ENCODE measurements at regions not wholly inside any gene's neighbourhood (a gene's known extent, or its start where the extent isn't known, plus 50 kb on each side); places are given as distances from the start of the nearest gene placed in this dataset.

GRCh38 chr5:40106847-40107246 lies 572.9 kb upstream of the PTGER4 start:
- H3K4me3 ChIP-seq (ENCODE audit: low read length) = no peak overlapping the region
- no peak for DNase-seq (ENCODE audit: low read depth)
- TF ChIP-seq, protein P1, sequence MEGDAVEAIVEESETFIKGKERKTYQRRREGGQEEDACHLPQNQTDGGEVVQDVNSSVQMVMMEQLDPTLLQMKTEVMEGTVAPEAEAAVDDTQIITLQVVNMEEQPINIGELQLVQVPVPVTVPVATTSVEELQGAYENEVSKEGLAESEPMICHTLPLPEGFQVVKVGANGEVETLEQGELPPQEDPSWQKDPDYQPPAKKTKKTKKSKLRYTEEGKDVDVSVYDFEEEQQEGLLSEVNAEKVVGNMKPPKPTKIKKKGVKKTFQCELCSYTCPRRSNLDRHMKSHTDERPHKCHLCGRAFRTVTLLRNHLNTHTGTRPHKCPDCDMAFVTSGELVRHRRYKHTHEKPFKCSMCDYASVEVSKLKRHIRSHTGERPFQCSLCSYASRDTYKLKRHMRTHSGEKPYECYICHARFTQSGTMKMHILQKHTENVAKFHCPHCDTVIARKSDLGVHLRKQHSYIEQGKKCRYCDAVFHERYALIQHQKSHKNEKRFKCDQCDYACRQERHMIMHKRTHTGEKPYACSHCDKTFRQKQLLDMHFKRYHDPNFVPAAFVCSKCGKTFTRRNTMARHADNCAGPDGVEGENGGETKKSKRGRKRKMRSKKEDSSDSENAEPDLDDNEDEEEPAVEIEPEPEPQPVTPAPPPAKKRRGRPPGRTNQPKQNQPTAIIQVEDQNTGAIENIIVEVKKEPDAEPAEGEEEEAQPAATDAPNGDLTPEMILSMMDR (conservative IDR thresholded peaks at IDR 0.05; ENCODE audit: low read length) = no peak

DNA sequence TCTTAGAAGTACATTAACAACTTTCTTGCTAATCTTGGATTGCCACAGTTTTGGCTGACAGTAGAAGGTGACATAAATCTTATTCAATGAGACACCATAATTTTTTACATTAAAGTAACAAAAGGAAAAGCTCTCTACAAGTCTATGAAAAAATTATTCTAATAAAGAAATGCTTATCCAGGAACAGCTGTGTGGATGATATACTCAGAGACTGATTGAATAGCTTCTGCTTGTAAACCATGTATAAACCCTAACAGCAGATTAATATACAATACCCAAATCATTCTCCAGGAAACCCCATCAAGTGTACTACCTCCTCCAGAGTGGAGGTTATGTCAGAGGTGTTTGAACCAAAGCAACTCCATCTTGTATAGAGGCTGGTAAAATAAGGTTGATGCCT lies 581.4 kb upstream of the PTGER4 start:
- no peak overlapping the region for H3K4me3 ChIP-seq (ENCODE audit: low read length)
- TF ChIP-seq, protein P1 (conservative IDR thresholded peaks at IDR 0.05; ENCODE audit: low read length) = no peak
- DNase-seq (ENCODE audit: low read depth) = no peak

DNA sequence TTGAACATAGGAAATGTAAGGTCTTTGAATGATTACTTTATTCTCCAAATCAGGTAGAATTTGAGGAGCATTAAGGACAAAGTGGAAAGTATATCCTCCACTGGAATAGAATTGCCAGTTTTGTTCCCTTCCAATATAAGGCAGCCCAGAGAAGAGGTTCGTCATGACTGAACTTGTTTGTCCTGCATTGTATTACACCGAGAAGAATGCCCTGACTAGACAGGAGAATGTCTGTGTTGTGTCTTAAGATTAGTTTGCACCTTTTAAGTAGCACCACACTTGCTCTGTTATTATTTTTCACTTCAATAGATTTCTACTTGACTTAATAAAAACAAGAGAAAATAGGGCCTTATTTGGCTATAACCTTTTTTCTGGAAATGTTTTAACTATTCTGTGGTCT lies 586.2 kb upstream of the PTGER4 start:
- TF ChIP-seq, protein P1 (conservative IDR thresholded peaks at IDR 0.05; ENCODE audit: low read length) = no peak
- no peak for DNase-seq (ENCODE audit: low read depth)
- H3K4me3 ChIP-seq (ENCODE audit: low read length) = no peak overlapping the region

GRCh38 chr5:40089269-40089668 lies 590.4 kb upstream of the PTGER4 start:
- no peak overlapping the region for H3K4me3 ChIP-seq (ENCODE audit: low read length)
- TF ChIP-seq, protein P1 (conservative IDR thresholded peaks at IDR 0.05; ENCODE audit: low read length) = no peak
- no peak for DNase-seq (ENCODE audit: low read depth)

- TF ChIP-seq, protein P1 (conservative IDR thresholded peaks at IDR 0.05; ENCODE audit: low read length) = no peak
- DNase-seq (ENCODE audit: low read depth) = no peak
- H3K4me3 ChIP-seq (ENCODE audit: low read length) = no peak overlapping the region
Measured at GRCh38 chr5:40084614-40085013, 595.1 kb upstream of the PTGER4 start.

GRCh38 chr5:40082313-40082712 lies 597.4 kb upstream of the PTGER4 start:
- no peak overlapping the region for H3K4me3 ChIP-seq (ENCODE audit: low read length)
- TF ChIP-seq, protein P1 (conservative IDR thresholded peaks at IDR 0.05; ENCODE audit: low read length) = no peak
- DNase-seq (ENCODE audit: low read depth) = no peak

DNA sequence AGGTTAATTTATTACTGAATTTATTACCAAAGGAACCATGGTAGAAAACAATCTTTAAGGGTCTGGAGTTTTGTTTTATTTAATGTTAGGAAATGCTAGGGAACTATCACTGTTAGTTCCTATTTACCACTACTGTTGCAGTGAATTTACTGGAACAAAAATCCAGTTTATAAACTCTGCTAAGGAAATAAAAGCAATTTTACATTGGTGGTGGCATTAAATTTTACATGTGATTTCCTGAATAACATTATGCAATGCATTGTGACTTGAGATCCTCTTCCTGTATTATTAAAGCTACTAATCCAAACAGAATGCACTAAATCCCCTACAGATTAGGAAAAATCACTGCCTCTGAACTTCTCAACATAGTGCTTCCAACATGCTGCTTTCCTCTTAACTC lies 599.5 kb upstream of the PTGER4 start:
- TF ChIP-seq, protein P1 (conservative IDR thresholded peaks at IDR 0.05; ENCODE audit: low read length) = no peak
- no peak overlapping the region for H3K4me3 ChIP-seq (ENCODE audit: low read length)
- DNase-seq (ENCODE audit: low read depth) = no peak
